WTC11 (cell line): ENCODE measurements at regions not wholly inside any gene's neighbourhood (a gene's known extent, or its start where the extent isn't known, plus 50 kb on each side); places are given as distances from the start of the nearest gene placed in this dataset.

ENCODE experiments used
- ATAC-seq: fragments of 200-7000 bp; cut with Tn5 transposase; 2 replicates; pipeline ENCODE4 v1.10.0; 2021; ENCODE audit warnings: mild to moderate bottlenecking, moderate library complexity
- CTCF ChIA-PET: fragments of 300-600 bp; sonication (Branson Sonifier 250); formaldehyde crosslinking; loops from one replicate; lab custom pipeline; 2021; ENCODE audit warnings: antibody characterized with exemption; lab: Charles Lee
- POLR2A ChIA-PET: fragments of 350-600 bp; sonication (Branson Sonifier 250); formaldehyde crosslinking; loops from one replicate; lab custom pipeline; 2021; ENCODE audit warnings: antibody characterized with exemption; lab: Charles Lee
- DNase-seq: peaks from one replicate; pipeline ENCODE4 v3.0.0; 2021; ENCODE audit warnings: low spot score
- H3K27ac Mint-ChIP-seq: 2 replicates; pipeline ENCODE4 v1.8.0; 2021; ENCODE audit warnings: mixed read lengths
- H3K27me3 Mint-ChIP-seq: 2 replicates; pipeline ENCODE4 v1.8.0; 2021; ENCODE audit warnings: low read depth, mild to moderate bottlenecking, moderate library complexity, mixed read lengths
- H3K36me3 Mint-ChIP-seq: 2 replicates; pipeline ENCODE4 v1.8.0; 2021; ENCODE audit warnings: mixed read lengths
- H3K4me1 Mint-ChIP-seq: 2 replicates; pipeline ENCODE4 v1.8.0; 2022; ENCODE audit warnings: mixed read lengths
- H3K4me3 Mint-ChIP-seq: 2 replicates; pipeline ENCODE4 v1.8.0; 2021; ENCODE audit warnings: mild to moderate bottlenecking, moderate library complexity, mixed read lengths
- H3K9me3 Mint-ChIP-seq: 2 replicates; pipeline ENCODE4 v1.8.0; 2021; ENCODE audit warnings: mixed read lengths
- AR ChIP-seq: fragments of 250-450 bp; sonication (Bioruptor Pico); IDR thresholded peaks from 2 replicates; pipeline ENCODE4 v1.9.0; 2021; ENCODE audit warnings: mild to moderate bottlenecking
- ATF1 ChIP-seq: sonication (generic); formaldehyde crosslinking; IDR thresholded peaks from 2 replicates; pipeline ENCODE4 v1.8.1; 2023; ENCODE audit warnings: mild to moderate bottlenecking, moderate library complexity, missing genetic modification reagents
- ATF3 ChIP-seq: sonication (generic); formaldehyde crosslinking; conservative IDR thresholded peaks from 2 replicates; pipeline ENCODE4 v1.8.1; 2022; ENCODE audit warnings: mild to moderate bottlenecking, missing genetic modification reagents
- ATF6 ChIP-seq: sonication (generic); formaldehyde crosslinking; IDR thresholded peaks from 2 replicates; pipeline ENCODE4 v1.8.1; 2023; ENCODE audit warnings: mild to moderate bottlenecking, missing genetic modification reagents
- E2F5 ChIP-seq: sonication (generic); formaldehyde crosslinking; IDR thresholded peaks from 2 replicates; pipeline ENCODE4 v1.8.1; 2022; ENCODE audit warnings: mild to moderate bottlenecking, moderate library complexity, missing genetic modification reagents
- GABPB1 ChIP-seq: sonication (generic); formaldehyde crosslinking; IDR thresholded peaks from 2 replicates; pipeline ENCODE4 v1.8.1; 2023; ENCODE audit warnings: mild to moderate bottlenecking, missing genetic modification reagents
- IRF2 ChIP-seq: sonication (generic); formaldehyde crosslinking; IDR thresholded peaks from 2 replicates; pipeline ENCODE4 v1.8.0; 2022; ENCODE audit warnings: low read depth, missing genetic modification reagents, borderline replicate concordance
- MXD4 ChIP-seq: fragments of 250-450 bp; sonication (Bioruptor Pico); IDR thresholded peaks from 2 replicates; pipeline ENCODE4 v1.8.0; 2021; ENCODE audit warnings: mild to moderate bottlenecking, moderate library complexity, borderline replicate concordance
- NFATC4 ChIP-seq: fragments of 250-450 bp; sonication (Bioruptor Pico); IDR thresholded peaks from 2 replicates; pipeline ENCODE4 v1.9.0; 2021; ENCODE audit warnings: mild to moderate bottlenecking
- PREB ChIP-seq: sonication (generic); formaldehyde crosslinking; IDR thresholded peaks from 2 replicates; pipeline ENCODE4 v1.8.1; 2022; ENCODE audit warnings: mild to moderate bottlenecking, missing genetic modification reagents, moderate library complexity, borderline replicate concordance
- RORB ChIP-seq: fragments of 250-450 bp; sonication (Bioruptor Pico); IDR thresholded peaks from 2 replicates; pipeline ENCODE4 v1.9.0; 2021; ENCODE audit warnings: mild to moderate bottlenecking
- SP1 ChIP-seq: sonication (generic); formaldehyde crosslinking; conservative IDR thresholded peaks from 2 replicates; pipeline ENCODE4 v1.8.1; 2022; ENCODE audit warnings: missing genetic modification reagents
- ZNF232 ChIP-seq: sonication (generic); formaldehyde crosslinking; IDR thresholded peaks from 2 replicates; pipeline ENCODE4 v1.8.0; 2022; ENCODE audit warnings: mild to moderate bottlenecking, missing genetic modification reagents
- ZNF281 ChIP-seq: sonication (generic); formaldehyde crosslinking; IDR thresholded peaks from 2 replicates; pipeline ENCODE4 v1.8.0; 2023; ENCODE audit warnings: mild to moderate bottlenecking, missing genetic modification reagents
- ZNF416 ChIP-seq: fragments of 250-450 bp; sonication (Bioruptor Pico); IDR thresholded peaks from 2 replicates; pipeline ENCODE4 v1.9.0; 2021; ENCODE audit warnings: mild to moderate bottlenecking, inconsistent platforms
- ZSCAN18 ChIP-seq: fragments of 250-450 bp; sonication (Bioruptor Pico); IDR thresholded peaks from 2 replicates; pipeline ENCODE4 v2.1.2; 2022; ENCODE audit warnings: mild to moderate bottlenecking, moderate library complexity

- ChIA-PET CTCF (interaction anchor here (1.0 kb wide), 1 partner anchor 178 kb away, joined by 3 read pairs; no protein-coding TSS in a partner anchor), POLR2A (no interaction called here)
- no peak overlapping the region for H3K27ac Mint-ChIP-seq
- peaks cover 4% of the 10 kb centered on the region; the same call in 1 of the 2 replicates for H3K4me1 Mint-ChIP-seq
- no peaks in the 10 kb centered on the region for H3K9me3 Mint-ChIP-seq
- no peaks in the 10 kb centered on the region for H3K36me3 Mint-ChIP-seq
- ATAC-seq: no peak
- DNase-seq: no peak
- no peak overlapping the region for H3K4me3 Mint-ChIP-seq
- no peaks in the 10 kb centered on the region for H3K27me3 Mint-ChIP-seq
- TF ChIP-seq ATF1 (CRISPR knock-in tag): no peak
- no peak for TF ChIP-seq ATF3 (CRISPR knock-in tag)
- no peak for TF ChIP-seq NFATC4
- no peak for TF ChIP-seq GABPB1 (CRISPR knock-in tag)
- no peak for TF ChIP-seq ZNF416 (CRISPR knock-in tag)
- TF ChIP-seq RORB (CRISPR knock-in tag): no peak
- no peak for TF ChIP-seq ZNF281 (CRISPR knock-in tag)
- no peak for TF ChIP-seq SP1
- TF ChIP-seq ATF6 (CRISPR knock-in tag): no peak
- no peak for TF ChIP-seq AR (CRISPR knock-in tag)
- no peak for TF ChIP-seq PREB (CRISPR knock-in tag)
- TF ChIP-seq, all 79 proteins: peak for 0
Measured at GRCh38 chr10:91120348-91120747, 100.1 kb upstream of the PCGF5 start.

GRCh38 chr10:91123261-91123660 lies 97.2 kb upstream of the PCGF5 start:
- Mint-ChIP-seq H3K4me3 (no peak overlapping the region), H3K27me3 (no peaks in the 10 kb centered on the region), H3K27ac (no peak overlapping the region), H3K36me3 (no peaks in the 10 kb centered on the region), H3K4me1 (peaks cover 4% of the 10 kb centered on the region; the same call in 1 of the 2 replicates), H3K9me3 (no peaks in the 10 kb centered on the region)
- DNase-seq: no peak
- CTCF ChIA-PET: no interaction called here
- ATAC-seq: no peak
- POLR2A ChIA-PET: no interaction called here
- TF ChIP-seq ZSCAN18 (CRISPR knock-in tag) (no peak), MXD4 (CRISPR knock-in tag) (no peak), IRF2 (no peak), PREB (CRISPR knock-in tag) (no peak), ZNF232 (CRISPR knock-in tag) (no peak), E2F5 (CRISPR knock-in tag) (no peak), ZNF281 (CRISPR knock-in tag) (no peak)
